Endodermal cell (in vitro differentiated cells): ENCODE measurements at regions not wholly inside any gene's neighbourhood (a gene's known extent, or its start where the extent isn't known, plus 50 kb on each side); places are given as distances from the start of the nearest gene placed in this dataset.

Source experiments
- DNase-seq: peaks from one replicate; pipeline ENCODE4 v3.0.0-alpha.2; 2017
- H3K27ac ChIP-seq: 2 replicates; pipeline ENCODE4 v1.5.1; 2013; ENCODE audit warnings: mild to moderate bottlenecking, low read depth, low read length, moderate library complexity
- H3K27me3 ChIP-seq: 2 replicates; pipeline ENCODE4 v1.6.1; 2013; ENCODE audit warnings: mild to moderate bottlenecking, low read length, moderate library complexity; ENCODE audit not compliant: insufficient read depth, control insufficient read depth, poor library complexity, severe bottlenecking
- H3K36me3 ChIP-seq: 2 replicates; pipeline ENCODE4 v1.7.0; 2013; ENCODE audit warnings: mild to moderate bottlenecking, low read length, moderate library complexity; ENCODE audit not compliant: control insufficient read depth, insufficient read depth
- H3K4me1 ChIP-seq: one replicate; pipeline ENCODE4 v1.7.0; 2013; ENCODE audit warnings: low read length; ENCODE audit not compliant: control insufficient read depth, insufficient read depth
- H3K4me3 ChIP-seq: 2 replicates; pipeline ENCODE4 v1.5.1; 2013; ENCODE audit warnings: mild to moderate bottlenecking, low read length, moderate library complexity
- H3K9ac ChIP-seq: 2 replicates; pipeline ENCODE4 v1.6.1; 2013; ENCODE audit warnings: mild to moderate bottlenecking, low read length, moderate library complexity; ENCODE audit not compliant: poor library complexity, severe bottlenecking; ENCODE audit errors: extremely low read depth
- H3K9me3 ChIP-seq: 2 replicates; pipeline ENCODE4 v1.6.1; 2013; ENCODE audit warnings: mild to moderate bottlenecking, low read length, moderate library complexity; ENCODE audit not compliant: control insufficient read depth
- H3K27ac Mint-ChIP-seq: 2 replicates; pipeline ENCODE4 v1.8.0; 2020; ENCODE audit warnings: mixed read lengths
- H3K27me3 Mint-ChIP-seq: 2 replicates; pipeline ENCODE4 v1.8.0; 2021; ENCODE audit warnings: mild to moderate bottlenecking, mixed read lengths; ENCODE audit not compliant: insufficient read depth
- H3K36me3 Mint-ChIP-seq: 2 replicates; pipeline ENCODE4 v1.8.0; 2020; ENCODE audit warnings: low read depth, mixed read lengths
- H3K4me1 Mint-ChIP-seq: 2 replicates; pipeline ENCODE4 v1.8.0; 2020; ENCODE audit warnings: mixed read lengths
- H3K4me3 Mint-ChIP-seq: 2 replicates; pipeline ENCODE4 v1.8.0; 2020; ENCODE audit warnings: mild to moderate bottlenecking, moderate library complexity, mixed read lengths
- H3K9me3 Mint-ChIP-seq: 2 replicates; pipeline ENCODE4 v1.8.0; 2020; ENCODE audit warnings: mild to moderate bottlenecking, mixed read lengths
- WGBS, 2 experiments: methylation state at CpG; one replicate each; pipeline versions ENCODE4 v1.1.5 to v1.1.7; 2013; ENCODE audit warnings: missing lambda C conversion rate in 2 of 2, mixed read lengths in 1 of 2; ENCODE audit not compliant: insufficient coverage in 1 of 2, insufficient read length in 1 of 2; 5-methylcytosine and 5-hydroxymethylcytosine counted together
- TF ChIP-seq, protein P1 (sequence below): fragments of 200-600 bp; sonication (generic); conservative IDR thresholded peaks from 2 replicates; pipeline ENCODE4 v1.5.0; 2021; ENCODE audit warnings: antibody characterized with exemption, mild to moderate bottlenecking

GRCh38 chr12:114864837-114865551 lies 181.0 kb upstream of the TBX3 start:
- no peaks in the 10 kb centered on the region for H3K36me3 Mint-ChIP-seq
- H3K9me3 ChIP-seq, result peaks cover 14% of the 10 kb centered on the region
- DNase-seq, result peak; percentile 80
- 27 to 48% methylated on average over 10 to 12 of the region's 12 CpGs for WGBS, 2 experiments
- no peak overlapping the region for H3K4me3 Mint-ChIP-seq
- peak overlapping the region; percentile 15 for H3K27ac ChIP-seq
- H3K27me3 ChIP-seq, result no peaks in the 10 kb centered on the region
- peaks cover 6% of the 10 kb centered on the region for H3K4me1 ChIP-seq
- no peaks in the 10 kb centered on the region for H3K27me3 Mint-ChIP-seq
- no peaks in the 10 kb centered on the region for H3K9me3 Mint-ChIP-seq
- peaks cover 18% of the 10 kb centered on the region for H3K4me1 Mint-ChIP-seq
- H3K36me3 ChIP-seq, result no peaks in the 10 kb centered on the region
- no peak overlapping the region for H3K9ac ChIP-seq
- TF ChIP-seq, protein P1, sequence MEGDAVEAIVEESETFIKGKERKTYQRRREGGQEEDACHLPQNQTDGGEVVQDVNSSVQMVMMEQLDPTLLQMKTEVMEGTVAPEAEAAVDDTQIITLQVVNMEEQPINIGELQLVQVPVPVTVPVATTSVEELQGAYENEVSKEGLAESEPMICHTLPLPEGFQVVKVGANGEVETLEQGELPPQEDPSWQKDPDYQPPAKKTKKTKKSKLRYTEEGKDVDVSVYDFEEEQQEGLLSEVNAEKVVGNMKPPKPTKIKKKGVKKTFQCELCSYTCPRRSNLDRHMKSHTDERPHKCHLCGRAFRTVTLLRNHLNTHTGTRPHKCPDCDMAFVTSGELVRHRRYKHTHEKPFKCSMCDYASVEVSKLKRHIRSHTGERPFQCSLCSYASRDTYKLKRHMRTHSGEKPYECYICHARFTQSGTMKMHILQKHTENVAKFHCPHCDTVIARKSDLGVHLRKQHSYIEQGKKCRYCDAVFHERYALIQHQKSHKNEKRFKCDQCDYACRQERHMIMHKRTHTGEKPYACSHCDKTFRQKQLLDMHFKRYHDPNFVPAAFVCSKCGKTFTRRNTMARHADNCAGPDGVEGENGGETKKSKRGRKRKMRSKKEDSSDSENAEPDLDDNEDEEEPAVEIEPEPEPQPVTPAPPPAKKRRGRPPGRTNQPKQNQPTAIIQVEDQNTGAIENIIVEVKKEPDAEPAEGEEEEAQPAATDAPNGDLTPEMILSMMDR, result no peak
- no peak overlapping the region for H3K4me3 ChIP-seq
- H3K27ac Mint-ChIP-seq, result no peak overlapping the region

DNA sequence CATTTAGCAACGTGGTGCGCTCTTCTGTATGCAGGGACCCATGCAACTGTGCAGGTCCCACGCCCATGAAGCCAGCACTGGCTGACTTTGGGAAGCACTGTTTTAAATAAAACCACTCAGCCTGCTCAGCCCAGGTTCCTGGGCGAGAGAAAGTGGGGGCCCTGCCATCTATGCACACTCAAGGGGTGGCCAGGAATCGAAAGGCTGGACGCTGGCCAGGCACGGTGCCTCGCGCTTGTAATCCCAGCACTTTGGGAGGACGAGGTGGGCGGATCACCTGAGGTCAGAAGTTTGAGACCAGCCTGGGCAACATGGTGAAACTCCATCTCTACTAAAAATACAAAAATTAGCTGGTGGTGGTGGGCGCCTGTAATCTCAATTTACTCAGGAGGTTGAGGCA lies 179.9 kb upstream of the TBX3 start:
- H3K4me3 ChIP-seq, result no peak overlapping the region
- no peaks in the 10 kb centered on the region for H3K27me3 ChIP-seq
- 90 to 96% methylated on average over 11 to 12 of the region's 12 CpGs for WGBS, 2 experiments

GRCh38 chr12:114860969-114861368 lies 177.0 kb upstream of the TBX3 start:
- Mint-ChIP-seq H3K4me1 (peaks cover 15% of the 10 kb centered on the region), H3K27ac (no peak overlapping the region), H3K4me3 (no peak overlapping the region), H3K27me3 (no peaks in the 10 kb centered on the region), H3K9me3 (no peaks in the 10 kb centered on the region), H3K36me3 (no peaks in the 10 kb centered on the region)
- Histone ChIP-seq H3K27ac (no peak overlapping the region), H3K36me3 (no peaks in the 10 kb centered on the region), H3K4me1 (peaks cover 6% of the 10 kb centered on the region), H3K27me3 (no peaks in the 10 kb centered on the region), H3K4me3 (no peak overlapping the region), H3K9me3 (peaks cover 6% of the 10 kb centered on the region), H3K9ac (no peak overlapping the region)
- TF ChIP-seq, protein P1, result no peak
- 81 to 92% methylated on average over 4 to 6 of the region's 6 CpGs for WGBS, 2 experiments
- DNase-seq, result no peak

More for the DNA sequence above, 179.9 kb upstream of the TBX3 start:
- H3K9me3 ChIP-seq, result peaks cover 14% of the 10 kb centered on the region
- no peaks in the 10 kb centered on the region for H3K36me3 ChIP-seq
- peaks cover 6% of the 10 kb centered on the region for H3K4me1 ChIP-seq
- TF ChIP-seq, protein P1, result no peak
- DNase-seq, result no peak
- Mint-ChIP-seq H3K4me1 (peaks cover 15% of the 10 kb centered on the region), H3K4me3 (no peak overlapping the region), H3K9me3 (no peaks in the 10 kb centered on the region), H3K27me3 (no peaks in the 10 kb centered on the region), H3K36me3 (no peaks in the 10 kb centered on the region), H3K27ac (no peak overlapping the region)
- no peak overlapping the region for H3K9ac ChIP-seq
- no peak overlapping the region for H3K27ac ChIP-seq
